ENCODE measurements at regions not wholly inside any gene's neighbourhood (a gene's known extent, or its start where the extent isn't known, plus 50 kb on each side); places are given as distances from the start of the nearest gene placed in this dataset.

DNA sequence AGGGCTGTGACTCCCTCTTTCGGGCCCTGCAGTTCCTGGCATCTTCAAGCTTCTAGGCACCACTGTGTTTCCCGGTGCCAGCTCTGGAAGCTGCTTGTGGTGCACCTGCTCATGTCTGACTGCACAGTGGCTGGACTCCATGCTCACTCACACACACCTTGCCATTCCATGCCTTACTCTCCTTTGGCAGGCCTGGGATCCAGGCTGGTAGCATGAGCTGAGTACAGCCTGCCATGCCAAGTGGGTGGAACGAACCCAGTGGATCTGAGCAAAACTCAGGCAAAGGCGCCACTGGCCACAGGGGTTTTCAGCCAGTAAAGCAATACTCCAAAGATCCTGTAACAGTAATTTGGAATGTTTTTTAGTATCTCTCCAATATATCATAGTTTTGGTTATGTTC, 902.7 kb upstream of the USP15 start:
- no peak for DNase-seq

DNA sequence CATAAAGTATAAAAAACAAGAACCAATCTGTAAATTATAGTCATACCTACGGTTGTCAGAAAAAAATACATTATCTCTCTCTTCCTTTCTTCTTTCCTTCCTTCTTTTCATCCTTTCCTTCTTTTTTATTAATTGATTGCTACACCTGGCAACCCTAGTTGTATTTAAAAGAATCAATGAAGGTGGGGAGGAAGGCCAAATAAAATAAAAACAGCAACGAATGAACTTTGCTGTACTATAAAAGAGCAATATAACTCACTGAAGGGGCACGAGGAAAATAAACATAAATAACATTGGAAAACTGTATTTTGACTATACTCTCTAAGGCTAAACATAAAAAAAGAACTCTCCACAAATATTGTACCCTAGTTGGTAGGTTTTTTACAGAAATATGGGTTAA, 898.2 kb upstream of the USP15 start:
- DNase-seq, result no peak

DNA sequence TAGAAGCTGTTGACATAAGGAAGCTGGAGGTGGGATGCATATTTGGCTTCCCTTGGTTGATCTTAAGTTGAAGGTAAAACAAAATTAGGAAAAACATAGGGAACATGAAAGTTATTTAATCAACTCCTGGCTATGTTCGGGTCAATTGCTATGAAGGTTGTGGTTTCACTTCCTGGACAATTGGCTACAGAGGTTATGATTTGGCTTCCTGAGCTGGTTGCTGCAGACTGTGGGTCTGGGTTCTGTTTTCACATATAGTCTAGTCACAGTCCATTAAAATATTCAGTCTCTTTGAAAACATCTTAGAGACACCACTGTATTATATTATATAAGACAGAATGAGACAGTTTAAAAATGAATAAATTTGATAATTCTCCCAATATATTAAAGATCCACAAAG, 895.2 kb upstream of the USP15 start:
- no peak for DNase-seq

DNA sequence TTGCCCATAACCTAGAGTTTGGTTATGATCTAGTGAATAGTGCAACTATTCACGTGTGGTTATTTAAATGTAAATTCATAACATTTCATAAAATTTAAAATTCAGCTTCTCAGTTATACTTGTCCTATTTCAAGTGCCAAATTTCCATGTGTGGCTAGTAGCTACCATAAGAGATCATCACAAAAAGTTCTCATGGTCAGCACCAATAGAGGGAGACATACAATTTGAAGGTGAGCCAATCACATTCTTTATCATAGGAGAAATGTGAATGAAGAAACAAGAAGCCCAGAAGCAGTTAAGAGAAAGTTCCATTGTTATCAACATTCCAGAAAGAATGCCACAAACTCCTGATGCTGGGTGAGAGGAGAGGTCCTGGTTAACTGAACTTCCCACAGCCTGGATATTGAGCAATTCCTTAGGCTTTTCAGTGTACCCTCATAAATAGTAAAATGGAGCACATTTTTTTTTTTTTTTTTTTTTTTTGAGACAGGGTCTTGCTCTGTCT, 892.9 kb upstream of the USP15 start:
- peak; percentile 2 for DNase-seq

DNA sequence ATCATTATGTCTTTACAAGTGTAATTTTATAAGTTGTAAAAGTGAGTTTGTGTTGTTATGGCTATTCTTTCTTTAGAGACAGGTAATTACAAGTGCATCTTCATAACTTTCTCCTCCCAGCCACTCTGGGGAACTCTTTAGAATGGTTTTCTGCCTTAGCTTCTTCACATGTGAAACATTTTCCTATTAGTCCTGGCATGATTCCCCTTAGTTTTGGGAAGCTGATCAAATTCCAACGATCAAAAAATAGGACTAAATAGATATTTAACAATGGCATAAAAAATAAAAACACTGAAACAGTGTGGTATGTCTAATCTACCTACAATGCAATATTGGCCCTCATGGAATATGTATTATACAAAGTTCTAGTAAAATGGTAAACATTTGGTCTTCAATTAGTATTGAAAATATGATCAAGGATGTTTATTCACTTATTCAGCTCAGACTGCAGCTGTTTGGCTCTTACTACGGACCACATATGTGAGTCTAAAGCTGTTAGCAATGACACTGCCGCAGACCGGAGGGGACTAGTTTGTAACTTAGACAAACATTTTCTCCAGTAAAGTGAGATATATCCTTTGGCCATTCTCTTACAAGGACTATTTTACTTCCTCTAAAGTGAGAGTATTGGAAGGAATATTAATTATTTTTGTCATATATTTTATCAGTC, 890.8 kb upstream of the USP15 start:
- DNase-seq, result no peak

DNA sequence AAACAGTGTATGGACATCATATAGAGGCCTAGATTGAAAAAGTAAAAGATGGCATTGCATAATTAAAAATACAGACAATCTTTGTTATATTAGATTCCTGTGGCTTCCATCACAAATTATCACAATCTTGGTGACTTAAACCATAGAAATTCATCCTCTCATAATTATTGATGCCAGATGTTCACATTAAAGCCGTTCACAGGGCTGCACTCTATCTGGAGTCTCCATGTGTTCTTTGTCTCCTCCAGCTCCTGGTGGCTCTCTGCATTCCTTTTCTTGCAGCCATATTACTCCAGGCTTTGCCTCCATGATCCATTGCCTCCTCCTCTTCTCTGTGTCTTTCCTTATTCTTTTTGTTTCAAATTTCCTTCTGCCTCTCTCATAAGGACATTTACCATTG, 875.7 kb upstream of the USP15 start:
- no peak for DNase-seq

DNA sequence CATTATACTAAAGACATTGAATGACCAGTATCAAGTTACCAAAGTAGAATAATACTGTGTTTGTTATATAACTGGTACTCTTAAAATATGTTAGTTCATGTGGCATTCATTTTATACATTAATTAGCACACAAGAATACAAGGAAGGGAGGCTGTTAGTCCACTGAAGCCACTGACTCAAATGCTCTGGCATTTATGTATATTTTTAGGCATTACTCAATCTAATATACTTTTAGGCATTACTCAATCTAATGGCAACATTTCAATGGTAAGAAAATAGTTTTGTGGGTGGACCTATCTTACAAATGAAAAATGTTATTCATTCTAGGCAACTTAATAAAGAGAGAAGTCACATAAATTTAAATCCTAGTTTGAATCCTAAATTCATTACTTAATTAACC, 874.4 kb upstream of the USP15 start:
- no peak for DNase-seq

DNA sequence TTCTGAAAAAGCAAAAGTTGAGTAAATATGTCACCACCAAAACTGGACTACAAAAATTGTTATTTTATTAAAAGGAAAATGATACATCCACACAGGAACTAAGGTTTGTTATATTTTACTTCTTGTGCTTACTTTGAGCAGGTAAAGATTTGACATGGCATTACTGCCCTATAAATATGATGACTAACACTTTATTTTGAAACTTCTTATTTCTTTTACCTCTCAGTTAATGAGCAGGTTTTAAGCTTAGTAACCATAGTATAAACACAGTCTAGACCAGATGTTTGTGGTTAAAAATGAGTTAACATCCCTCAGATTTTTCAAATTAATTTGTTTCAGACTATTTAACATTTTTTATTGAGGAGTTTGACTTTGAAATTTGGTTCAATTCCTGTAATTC, 862.5 kb upstream of the USP15 start:
- no peak for DNase-seq

DNA sequence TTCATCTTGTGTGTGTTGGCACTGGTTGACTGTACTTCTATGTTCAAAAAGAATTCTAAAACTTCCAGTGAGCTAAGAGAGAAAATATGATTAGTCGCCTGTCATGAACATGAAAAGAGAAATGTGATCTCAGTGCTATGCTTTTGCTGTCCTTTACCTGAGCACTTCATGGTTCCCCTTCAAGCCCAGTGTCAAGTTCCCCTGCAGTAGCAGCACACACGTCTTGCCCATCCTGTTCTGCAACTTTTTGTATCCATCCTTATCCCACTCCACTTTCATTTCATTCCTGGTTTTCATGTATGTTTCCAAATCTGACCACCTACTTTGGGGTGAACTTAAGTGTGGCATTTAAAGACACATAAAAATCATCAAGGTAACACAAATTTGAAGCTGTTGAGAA, 848.0 kb upstream of the USP15 start:
- DNase-seq, result no peak

DNA sequence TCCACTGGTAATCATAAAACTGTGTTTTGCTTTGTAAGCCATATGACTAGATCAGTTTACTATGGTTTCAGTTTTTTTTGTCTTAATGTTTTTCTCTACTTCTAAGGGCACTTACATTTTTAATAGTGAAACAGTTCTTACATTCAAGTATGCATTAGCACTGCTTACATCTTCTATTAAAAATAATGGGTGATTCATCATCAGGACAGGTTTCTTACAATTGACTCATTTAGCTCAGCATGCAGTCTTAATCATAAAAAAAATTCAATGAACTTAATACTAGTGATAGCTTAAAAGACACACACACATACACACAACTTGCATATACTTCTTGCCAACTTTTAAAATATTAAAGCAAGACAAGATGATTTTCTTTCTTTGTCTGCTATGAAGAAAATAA, 845.7 kb upstream of the USP15 start:
- no peak for DNase-seq

DNA sequence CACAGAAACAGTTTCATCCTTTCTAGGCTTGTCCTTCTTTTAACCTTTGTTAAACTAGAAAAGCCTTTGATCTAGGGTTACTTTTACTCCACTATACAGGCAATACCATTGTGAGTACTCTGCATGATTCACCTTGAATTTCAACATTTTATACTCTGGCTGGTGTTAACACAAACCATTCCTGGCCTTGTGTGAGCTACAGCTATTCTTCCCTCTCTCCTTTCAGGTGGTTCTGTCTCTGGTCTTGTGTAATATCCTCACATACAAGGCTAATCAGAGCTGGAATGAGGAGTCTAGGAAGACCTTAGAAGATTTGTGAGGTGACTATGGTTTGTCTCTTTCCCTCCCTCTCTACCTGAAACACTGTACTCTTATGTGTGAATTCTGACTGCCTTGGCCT, 837.4 kb upstream of the USP15 start:
- DNase-seq, result no peak

DNA sequence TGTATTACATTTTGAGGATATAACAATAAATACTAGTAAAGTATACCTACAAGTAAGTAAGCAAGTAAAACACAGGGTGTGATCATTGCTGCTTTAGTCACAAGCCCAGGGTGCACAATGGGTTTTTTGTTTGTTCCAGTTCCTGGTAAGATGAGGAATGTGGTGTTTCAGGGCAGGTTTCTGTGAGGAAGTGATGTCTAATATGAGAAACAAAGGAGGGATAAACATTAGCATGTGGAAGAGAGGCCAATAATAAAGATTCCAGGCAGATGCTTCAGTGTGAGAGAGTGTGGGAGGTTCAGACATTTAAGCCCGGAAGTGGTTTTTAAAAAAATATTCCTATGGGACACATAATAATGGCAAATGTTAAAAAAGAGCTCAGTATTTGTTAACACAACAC, 808.1 kb upstream of the USP15 start:
- DNase-seq, result no peak

DNA sequence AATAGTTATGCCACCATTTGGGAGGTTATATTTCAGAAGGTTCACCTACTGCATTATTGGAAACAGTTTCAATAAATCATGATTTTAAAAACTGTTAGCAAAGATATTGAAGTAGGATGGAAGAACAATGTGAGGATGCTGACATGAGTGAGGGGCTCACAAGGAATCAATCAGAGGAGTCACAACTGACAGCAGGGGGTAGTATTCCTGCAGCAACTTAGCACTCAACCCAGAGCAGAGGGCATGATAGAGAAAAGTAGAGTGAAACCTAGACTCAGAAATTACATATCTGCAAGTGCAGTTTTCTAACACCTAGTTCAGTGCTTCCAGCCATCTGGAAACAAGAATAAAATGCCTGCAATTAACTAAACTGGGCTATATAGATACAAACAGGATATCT, 772.5 kb upstream of the USP15 start:
- DNase-seq, result no peak

DNA sequence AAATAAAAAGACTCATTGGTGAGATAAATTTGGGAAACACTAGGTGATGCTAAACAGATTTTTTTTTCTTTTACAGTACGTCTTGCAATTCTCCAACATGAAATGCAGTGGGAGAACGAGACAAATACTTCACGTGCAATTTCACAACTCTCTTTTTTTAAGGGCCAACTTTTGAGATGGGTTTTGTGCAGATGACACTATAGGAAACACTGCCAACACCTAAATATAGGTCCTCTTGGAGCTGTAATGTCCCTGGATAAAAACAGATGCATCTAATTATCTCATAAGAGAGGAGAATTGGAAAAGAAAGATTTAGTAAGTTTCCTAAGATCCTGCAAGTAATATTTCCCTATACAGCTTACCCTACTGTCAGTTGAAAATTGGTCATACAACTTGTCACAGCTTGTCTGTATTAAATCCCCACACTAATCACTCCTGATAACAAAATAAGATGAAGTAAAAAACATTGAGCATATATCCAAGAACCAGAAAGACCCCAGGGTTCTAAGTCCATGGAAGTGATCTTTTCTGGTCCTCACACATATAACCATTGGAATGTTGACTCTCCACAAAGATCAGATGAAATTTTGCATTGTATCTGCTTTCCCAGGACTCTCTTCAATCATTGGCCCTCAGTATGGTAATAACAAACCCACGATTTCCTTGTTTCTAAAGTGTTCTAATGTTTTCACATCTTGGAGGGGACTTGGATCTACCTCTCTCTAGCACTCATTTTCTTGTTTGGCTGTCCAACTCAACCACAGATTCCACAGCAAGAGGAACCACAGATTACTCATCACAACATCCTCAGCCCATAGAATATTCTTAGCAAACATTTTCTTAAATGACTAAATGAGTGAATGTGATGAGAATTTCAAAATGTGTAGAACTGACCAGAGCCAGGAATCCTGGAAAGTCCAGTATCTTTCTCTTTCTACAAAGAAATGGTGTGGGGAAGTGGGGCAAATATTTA, 769.4 kb upstream of the USP15 start:
- no peak for DNase-seq

DNA sequence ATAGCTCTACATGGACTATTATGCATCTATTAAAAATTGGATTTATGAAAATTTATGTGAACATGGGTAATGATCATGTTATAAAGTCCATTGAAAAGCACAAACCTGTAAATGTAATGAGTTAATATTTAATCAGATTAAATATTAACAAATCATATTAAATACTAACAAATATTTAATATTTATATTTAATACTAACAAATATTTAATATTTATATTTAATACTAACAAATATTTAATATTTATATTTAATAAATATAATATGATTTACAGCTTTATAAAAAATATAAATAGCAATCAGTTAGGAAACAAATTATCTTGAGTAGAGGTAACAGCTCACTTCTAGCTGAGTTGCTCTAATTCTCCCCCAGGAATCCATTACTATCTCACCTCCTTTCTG, 758.0 kb upstream of the USP15 start:
- no peak for DNase-seq

DNA sequence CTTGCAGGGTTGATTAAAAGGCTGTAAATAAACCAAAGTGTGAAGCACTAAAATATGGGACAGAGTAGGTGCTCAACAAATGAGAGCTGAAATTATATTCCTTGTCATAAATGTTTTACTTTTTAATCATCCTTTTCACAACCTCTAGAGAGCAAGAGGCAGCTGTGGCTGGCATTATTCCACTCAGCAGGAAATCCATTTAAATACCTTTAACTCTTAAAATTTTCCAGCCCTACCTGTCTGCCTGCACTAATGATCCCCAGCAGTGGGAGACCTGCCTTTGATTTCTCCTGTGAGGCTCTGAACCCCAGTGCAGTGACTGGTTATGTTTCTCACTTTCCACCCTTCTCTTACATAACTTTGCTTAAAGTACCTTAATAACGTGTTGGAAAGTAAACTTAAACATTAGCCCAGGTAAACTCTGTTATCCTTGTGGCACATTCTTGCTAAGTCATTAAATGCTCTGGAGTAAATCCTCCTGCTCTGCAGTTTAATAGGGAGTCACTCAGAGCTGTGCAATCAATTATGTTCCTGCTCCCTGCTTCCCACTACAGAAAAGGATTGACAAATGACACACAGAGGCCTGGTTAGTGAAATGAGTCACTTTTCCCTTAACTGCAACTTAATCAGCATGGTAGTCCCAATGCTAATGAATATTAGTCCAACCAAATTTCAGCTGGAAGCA, 755.7 kb upstream of the USP15 start:
- no peak for DNase-seq

DNA sequence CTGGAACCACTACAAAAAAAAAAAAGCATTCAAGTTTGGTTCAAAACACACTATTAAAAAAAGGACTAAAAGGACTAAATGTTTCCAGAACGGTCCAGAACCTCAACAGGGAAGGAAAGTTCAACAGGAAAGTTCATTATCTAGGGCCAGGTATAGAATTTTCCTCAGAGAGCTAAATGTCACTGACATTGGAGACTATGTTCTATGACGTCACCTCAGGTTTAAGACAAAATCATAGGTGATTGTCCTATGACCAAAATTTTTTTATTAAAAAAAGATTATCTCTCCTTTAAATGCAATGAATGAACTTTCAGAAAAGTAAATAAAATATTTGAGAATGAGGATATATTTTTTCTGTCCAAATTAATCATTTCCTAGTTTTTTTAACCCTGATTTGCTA, 746.7 kb upstream of the USP15 start:
- DNase-seq, result no peak

DNA sequence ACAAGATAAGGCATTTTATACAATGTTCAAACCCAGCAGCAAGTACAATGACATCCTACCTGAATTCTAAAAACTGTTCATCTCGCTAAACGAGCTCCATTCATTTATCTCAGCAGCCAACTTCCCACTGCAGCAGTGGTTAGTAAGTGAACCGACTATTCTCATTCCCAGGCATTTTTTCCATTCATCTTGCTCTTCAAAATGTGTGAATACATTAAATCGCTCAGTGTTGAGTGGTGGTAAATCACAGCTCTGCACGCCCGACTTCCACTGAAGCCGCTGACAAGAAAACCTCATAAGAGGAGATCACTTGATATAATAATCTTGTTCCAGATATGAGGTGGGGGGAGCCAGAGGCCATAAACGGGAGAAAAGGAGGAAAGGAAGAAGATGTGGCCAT, 746.2 kb upstream of the USP15 start:
- no peak for DNase-seq

DNA sequence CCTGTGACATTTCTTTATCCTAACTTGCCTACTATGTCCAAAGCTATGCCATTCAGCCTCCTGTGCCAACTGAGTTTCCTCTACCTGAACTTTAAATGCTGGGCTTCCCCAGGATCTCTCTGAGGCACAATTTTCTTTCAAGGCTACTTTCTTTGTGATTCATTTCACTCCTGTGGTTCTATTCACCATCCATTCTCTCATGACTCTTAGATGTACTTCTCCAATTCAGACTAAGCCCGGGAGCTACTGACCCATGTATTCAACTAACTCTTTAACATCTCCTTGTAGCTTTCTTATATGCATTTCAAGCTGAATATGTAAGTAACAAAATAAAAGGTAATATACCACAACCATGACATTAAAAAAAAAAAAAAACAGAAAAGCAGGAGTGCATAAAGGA, 738.9 kb upstream of the USP15 start:
- no peak for DNase-seq

DNA sequence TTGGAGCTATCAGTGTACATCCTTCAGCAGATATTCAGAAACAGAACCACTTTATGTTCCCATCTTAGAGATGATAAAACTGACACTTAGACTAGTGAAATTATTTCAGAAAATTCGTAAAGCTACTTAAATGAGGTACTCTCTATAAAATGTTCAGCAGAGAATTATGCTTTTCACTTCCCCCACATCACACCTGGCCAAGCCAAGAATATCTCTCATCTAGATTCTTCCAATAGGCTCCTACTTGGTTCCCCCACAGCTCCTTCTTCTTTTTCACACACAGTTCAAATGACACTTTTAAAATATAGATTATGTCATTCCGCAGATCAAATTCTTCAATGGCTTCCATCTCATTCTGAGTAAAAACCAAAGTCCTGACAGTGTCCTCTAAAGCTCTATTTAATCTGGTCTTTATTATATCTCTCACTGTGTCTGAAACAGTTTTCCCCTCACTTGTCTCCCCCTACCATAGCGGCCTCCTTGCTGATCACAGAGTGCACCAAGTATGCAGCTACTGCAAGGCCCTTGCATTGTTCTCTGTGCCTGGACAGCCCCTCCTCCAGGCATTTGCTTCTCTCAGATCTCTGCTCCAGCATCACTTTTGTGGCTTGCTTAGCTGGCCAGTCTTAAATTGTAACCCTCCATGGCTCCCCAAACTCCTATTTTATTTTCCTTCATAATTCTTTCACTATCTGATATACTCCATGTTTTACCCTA, 736.8 kb upstream of the USP15 start:
- DNase-seq, result no peak

DNA sequence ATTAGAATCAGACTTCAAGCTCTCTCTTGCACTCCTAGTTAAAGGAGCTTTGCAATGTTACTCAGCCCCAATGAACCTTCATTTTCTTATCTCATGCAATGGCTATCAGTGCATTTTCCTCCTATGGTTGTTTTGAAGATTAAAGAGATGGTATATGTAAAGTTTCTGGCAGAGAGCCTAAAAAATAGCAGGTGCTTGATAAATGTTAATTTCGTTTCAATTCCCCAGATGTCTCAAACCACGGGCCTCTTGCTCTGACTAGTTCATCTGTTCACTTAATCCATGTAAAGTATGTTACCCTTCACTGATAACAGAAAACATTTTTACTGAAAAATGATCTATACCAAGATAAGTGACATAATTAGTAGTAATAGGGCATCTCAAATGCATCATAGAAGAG, 735.4 kb upstream of the USP15 start:
- DNase-seq, result no peak

DNA sequence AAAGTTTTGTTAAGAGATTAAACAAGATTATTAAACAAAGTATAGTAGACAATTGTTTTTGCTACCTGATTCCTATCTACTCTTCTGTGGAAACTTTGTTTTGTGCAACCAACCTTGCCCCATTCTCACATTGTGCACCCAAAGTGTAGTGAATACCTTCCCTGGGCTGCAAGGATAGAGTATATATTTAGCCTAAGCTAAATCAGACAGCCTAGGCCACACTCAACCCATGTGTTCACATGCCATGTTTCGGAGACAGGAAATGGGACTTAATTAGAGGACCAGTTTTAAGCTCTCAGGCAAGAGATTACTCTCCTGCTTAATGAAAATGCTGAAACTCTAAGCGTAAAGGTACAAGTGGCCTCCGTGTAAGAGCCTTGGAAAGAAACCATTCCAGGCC, 734.9 kb upstream of the USP15 start:
- no peak for DNase-seq

DNA sequence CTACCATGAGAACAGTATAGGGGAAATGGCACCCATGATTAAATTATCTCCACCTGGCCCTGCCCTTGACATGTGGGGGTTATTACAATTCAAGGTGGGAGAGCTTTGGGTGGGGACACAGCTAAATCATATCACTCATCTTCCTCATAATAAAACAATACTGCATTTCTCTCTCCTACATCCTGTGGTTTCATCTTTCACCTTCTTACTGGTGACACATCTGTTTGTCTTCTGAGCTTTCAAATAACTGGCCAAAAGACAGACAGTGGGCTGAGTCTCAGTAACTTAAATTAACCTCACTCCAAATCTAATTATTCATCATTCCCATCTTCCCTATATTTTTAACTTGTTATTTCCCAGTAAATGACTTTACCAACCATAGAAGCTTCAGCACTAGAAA, 729.7 kb upstream of the USP15 start:
- DNase-seq, result no peak
